Stimulated activated CD8-positive, alpha-beta memory T cell treated with anti-CD3 and anti-CD28 coated beads, Interleukin-7, amount 100 ng/mL, for 4 hours (primary cell): ENCODE measurements at regions not wholly inside any gene's neighbourhood (a gene's known extent, or its start where the extent isn't known, plus 50 kb on each side); places are given as distances from the start of the nearest gene placed in this dataset.
"Not testable (repeated sequence)": the region's sequence is repeated elsewhere in the genome, so short reads cannot be mapped to it uniquely, and the experiment has no call there.

Source experiments
- DNase-seq, 2 donors: peaks; one replicate each; pipeline ENCODE4 v3.0.0-alpha.2; 2020; ENCODE audit warnings: low read depth in 2 of 2

- no peak for DNase-seq
These were observed 212.1 kb upstream of the NUDT12 start for GRCh38 chr5:103774721-103775120.

GRCh38 chr5:103772248-103772647 lies 209.7 kb upstream of the NUDT12 start:
- DNase-seq = no peak

- no peak for DNase-seq
These were observed 201.8 kb upstream of the NUDT12 start for GRCh38 chr5:103764403-103764802.

- DNase-seq = no peak
These were observed 196.4 kb upstream of the NUDT12 start for GRCh38 chr5:103758996-103759395.

GRCh38 chr5:103755974-103756373 lies 193.4 kb upstream of the NUDT12 start:
- no peak for DNase-seq

GRCh38 chr5:103745353-103746065 lies 182.9 kb upstream of the NUDT12 start:
- no peak for DNase-seq

- DNase-seq = no peak
These were observed 181.6 kb upstream of the NUDT12 start for GRCh38 chr5:103744159-103744558.

GRCh38 chr5:103743421-103743820 lies 180.8 kb upstream of the NUDT12 start:
- DNase-seq = no peak

GRCh38 chr5:103741984-103742383 lies 179.4 kb upstream of the NUDT12 start:
- no peak for DNase-seq

- DNase-seq = not testable (repeated sequence)
These were observed 173.8 kb upstream of the NUDT12 start for GRCh38 chr5:103736343-103736742.

GRCh38 chr5:103724271-103724670 lies 161.7 kb upstream of the NUDT12 start:
- DNase-seq = no peak

GRCh38 chr5:103721183-103721582 lies 158.6 kb upstream of the NUDT12 start:
- DNase-seq = no peak

GRCh38 chr5:103718108-103718507 lies 155.5 kb upstream of the NUDT12 start:
- no peak for DNase-seq

GRCh38 chr5:103708601-103709000 lies 146.0 kb upstream of the NUDT12 start:
- DNase-seq = no peak

GRCh38 chr5:103706939-103707682 lies 144.5 kb upstream of the NUDT12 start:
- no peak for DNase-seq

GRCh38 chr5:103703617-103704016 lies 141.0 kb upstream of the NUDT12 start:
- no peak for DNase-seq

- DNase-seq = no peak
These were observed 130.9 kb upstream of the NUDT12 start for GRCh38 chr5:103693517-103693916.

- no peak for DNase-seq
These were observed 128.1 kb upstream of the NUDT12 start for GRCh38 chr5:103690676-103691075.

- DNase-seq = no peak
These were observed 117.3 kb upstream of the NUDT12 start for GRCh38 chr5:103679873-103680272.

GRCh38 chr5:103676198-103676597 lies 113.6 kb upstream of the NUDT12 start:
- not testable (repeated sequence) for DNase-seq

- DNase-seq = no peak
These were observed 112.2 kb upstream of the NUDT12 start for GRCh38 chr5:103674739-103675138.

GRCh38 chr5:103674251-103674650 lies 111.7 kb upstream of the NUDT12 start:
- no peak for DNase-seq

- no peak for DNase-seq
These were observed 107.0 kb upstream of the NUDT12 start for GRCh38 chr5:103669615-103670014.
